ENCODE measurements at regions not wholly inside any gene's neighbourhood (a gene's known extent, or its start where the extent isn't known, plus 50 kb on each side); places are given as distances from the start of the nearest gene placed in this dataset.
A peak's percentile ranks its signal among the peaks of the same experiment; 100 is the strongest.

DNA sequence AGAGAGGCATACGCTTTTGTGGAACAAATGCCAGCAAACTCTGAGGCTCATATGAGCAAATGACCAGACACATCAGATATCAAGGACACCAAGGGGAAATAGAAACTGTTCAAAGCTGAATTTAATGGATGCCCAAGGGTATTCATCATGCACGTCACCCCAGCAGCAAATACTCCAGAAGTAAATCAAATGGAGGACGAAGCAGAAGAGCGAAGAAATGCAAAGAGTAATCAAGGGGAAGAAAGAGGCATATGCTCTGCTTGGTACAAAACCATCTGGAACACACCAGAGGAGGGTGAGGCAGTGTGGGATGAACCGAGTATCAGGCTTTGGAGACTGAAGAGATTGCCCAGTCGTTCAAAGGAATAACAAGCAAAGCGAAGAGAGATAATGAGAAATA lies 232.6 kb upstream of the EGLN3 start:
- ChIA-PET POLR2A (no interaction called here), CTCF (no interaction called here)
- no peak overlapping the region for H3K27ac ChIP-seq (ENCODE audit: insufficient read depth in 1 of 2, low read depth in 1 of 2, low read length in 2 of 2, poor library complexity in 1 of 2, severe bottlenecking in 2 of 2)
- DNase-seq = no peak
- 96% methylated on average over 7 of the region's 7 CpGs for whole genome bisulfite sequencing (ENCODE audit: insufficient coverage)
- peaks cover 0 to 14% (median 0%) of the 10 kb centered on the region in 5 experiments for H3K27me3 ChIP-seq (replicated peaks in 2 of 5; ENCODE audit: control insufficient read depth in 4 of 5, insufficient read depth in 5 of 5, low read length in 4 of 5)
- H3K9me3 ChIP-seq (ENCODE audit: control extremely low read depth in 1 of 5, control insufficient read depth in 4 of 5, insufficient read depth in 2 of 5, low read depth in 1 of 5, low read length in 4 of 5) = no peaks in the 10 kb centered on the region
- H3K4me1 ChIP-seq (ENCODE audit: control extremely low read depth in 1 of 4, control insufficient read depth in 4 of 4, insufficient read depth in 4 of 4, low read length in 3 of 4) = peaks cover 6 to 23% (median 11%) of the 10 kb centered on the region in 4 experiments
- H3K4me3 ChIP-seq (ENCODE audit: control insufficient read depth in 1 of 7, extremely low read depth in 1 of 7, insufficient read depth in 4 of 7, low read depth in 2 of 7, low read length in 6 of 7) = no peak overlapping the region
- no peaks in the 10 kb centered on the region for H3K36me3 ChIP-seq (ENCODE audit: control insufficient read depth in 4 of 4, insufficient read depth in 4 of 4, low read length in 3 of 4)

GRCh38 chr14:34181338-34181737 lies 230.5 kb upstream of the EGLN3 start:
- Histone ChIP-seq H3K27me3 (replicated peaks in 2 of 5; ENCODE audit: control insufficient read depth in 4 of 5, insufficient read depth in 5 of 5, low read length in 4 of 5) (peaks cover 0 to 10% (median 0%) of the 10 kb centered on the region in 5 experiments), H3K36me3 (ENCODE audit: control insufficient read depth in 4 of 4, insufficient read depth in 4 of 4, low read length in 3 of 4) (no peaks in the 10 kb centered on the region), H3K9me3 (ENCODE audit: control extremely low read depth in 1 of 5, control insufficient read depth in 4 of 5, insufficient read depth in 2 of 5, low read depth in 1 of 5, low read length in 4 of 5) (no peaks in the 10 kb centered on the region), H3K4me1 (ENCODE audit: control extremely low read depth in 1 of 4, control insufficient read depth in 4 of 4, insufficient read depth in 4 of 4, low read length in 3 of 4) (peaks cover 9 to 23% (median 14%) of the 10 kb centered on the region in 4 experiments), H3K27ac (ENCODE audit: insufficient read depth in 1 of 2, low read depth in 1 of 2, low read length in 2 of 2, poor library complexity in 1 of 2, severe bottlenecking in 2 of 2) (no peak overlapping the region), H3K4me3 (ENCODE audit: control insufficient read depth in 1 of 7, extremely low read depth in 1 of 7, insufficient read depth in 4 of 7, low read depth in 2 of 7, low read length in 6 of 7) (no peak overlapping the region)
- DNase-seq = no peak
- ChIA-PET POLR2A (no interaction called here), CTCF (interaction anchor here (1.6 to 1.7 kb wide), 2 partner anchors 9 to 16 kb away, joined by 3 to 5 read pairs; no protein-coding TSS in a partner anchor)
- 84% methylated on average over 2 of the region's 2 CpGs for WGBS (ENCODE audit: insufficient coverage)

- ChIA-PET POLR2A (no interaction called here), CTCF (interaction anchor here (1.0 to 1.7 kb wide), 4 partner anchors 10 to 19 kb away, joined by 3 to 5 read pairs (median 3); no protein-coding TSS in a partner anchor)
- no peaks in the 10 kb centered on the region for H3K36me3 ChIP-seq (ENCODE audit: control insufficient read depth in 4 of 4, insufficient read depth in 4 of 4, low read length in 3 of 4)
- peak in 1 of 3 donors; percentile 8 for DNase-seq
- WGBS (ENCODE audit: insufficient coverage) = 67% methylated on average over 1 of the region's 2 CpGs
- H3K9me3 ChIP-seq (ENCODE audit: control extremely low read depth in 1 of 5, control insufficient read depth in 4 of 5, insufficient read depth in 2 of 5, low read depth in 1 of 5, low read length in 4 of 5) = no peaks in the 10 kb centered on the region
- H3K4me3 ChIP-seq (ENCODE audit: control insufficient read depth in 1 of 7, extremely low read depth in 1 of 7, insufficient read depth in 4 of 7, low read depth in 2 of 7, low read length in 6 of 7) = no peak overlapping the region
- H3K27me3 ChIP-seq (replicated peaks in 2 of 5; ENCODE audit: control insufficient read depth in 4 of 5, insufficient read depth in 5 of 5, low read length in 4 of 5) = peaks cover 0 to 10% (median 0%) of the 10 kb centered on the region in 5 experiments
- H3K27ac ChIP-seq (ENCODE audit: insufficient read depth in 1 of 2, low read depth in 1 of 2, low read length in 2 of 2, poor library complexity in 1 of 2, severe bottlenecking in 2 of 2) = no peak overlapping the region
- H3K4me1 ChIP-seq (ENCODE audit: control extremely low read depth in 1 of 4, control insufficient read depth in 4 of 4, insufficient read depth in 4 of 4, low read length in 3 of 4) = peaks cover 9 to 25% (median 14%) of the 10 kb centered on the region in 4 experiments
These were observed 230.0 kb upstream of the EGLN3 start for GRCh38 chr14:34180869-34181268.

DNA sequence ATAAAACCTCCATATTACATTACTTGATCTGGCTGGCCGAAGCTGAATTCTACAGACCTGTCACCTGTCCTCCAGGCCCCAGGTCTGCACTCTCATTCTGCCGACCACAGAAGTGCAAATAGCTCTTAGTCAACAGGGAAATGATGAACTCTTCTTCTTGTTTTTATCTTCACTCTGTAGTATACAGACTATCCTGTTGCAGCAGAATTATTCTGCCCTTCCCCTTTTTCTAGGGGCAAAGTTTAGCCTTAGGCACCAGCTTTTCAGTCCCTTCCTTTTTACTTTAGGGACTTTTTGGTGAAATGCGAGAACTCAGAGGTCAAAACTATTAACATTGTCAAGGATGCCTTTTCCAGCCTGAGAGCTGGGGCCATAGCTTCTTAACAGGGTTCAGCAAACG lies 229.6 kb upstream of the EGLN3 start:
- whole genome bisulfite sequencing (ENCODE audit: insufficient coverage) = 81% methylated on average over 3 of the region's 4 CpGs
- ChIA-PET CTCF (interaction anchor here (1.0 to 1.4 kb wide), 2 partner anchors 14 to 18 kb away, joined by 3 read pairs; no protein-coding TSS in a partner anchor), POLR2A (no interaction called here)

GRCh38 chr14:34179727-34180126 lies 228.9 kb upstream of the EGLN3 start:
- Histone ChIP-seq H3K4me3 (ENCODE audit: control insufficient read depth in 1 of 7, extremely low read depth in 1 of 7, insufficient read depth in 4 of 7, low read depth in 2 of 7, low read length in 6 of 7) (no peak overlapping the region), H3K9me3 (ENCODE audit: control extremely low read depth in 1 of 5, control insufficient read depth in 4 of 5, insufficient read depth in 2 of 5, low read depth in 1 of 5, low read length in 4 of 5) (no peaks in the 10 kb centered on the region), H3K36me3 (ENCODE audit: control insufficient read depth in 4 of 4, insufficient read depth in 4 of 4, low read length in 3 of 4) (no peaks in the 10 kb centered on the region), H3K27ac (ENCODE audit: insufficient read depth in 1 of 2, low read depth in 1 of 2, low read length in 2 of 2, poor library complexity in 1 of 2, severe bottlenecking in 2 of 2) (no peak overlapping the region), H3K27me3 (replicated peaks in 2 of 5; ENCODE audit: control insufficient read depth in 4 of 5, insufficient read depth in 5 of 5, low read length in 4 of 5) (peaks cover 0 to 10% (median 0%) of the 10 kb centered on the region in 5 experiments), H3K4me1 (ENCODE audit: control extremely low read depth in 1 of 4, control insufficient read depth in 4 of 4, insufficient read depth in 4 of 4, low read length in 3 of 4) (peaks cover 9 to 30% (median 16%) of the 10 kb centered on the region in 4 experiments)
- no peak for DNase-seq
- WGBS (ENCODE audit: insufficient coverage) = 100% methylated on average over 1 of the region's 1 CpG
- CTCF ChIA-PET = interaction anchor here (1.4 kb wide), 1 partner anchor 13 kb away, joined by 3 read pairs; no protein-coding TSS in a partner anchor
- POLR2A ChIA-PET = no interaction called here

More for the DNA sequence above, 229.6 kb upstream of the EGLN3 start:
- H3K36me3 ChIP-seq (ENCODE audit: control insufficient read depth in 4 of 4, insufficient read depth in 4 of 4, low read length in 3 of 4) = no peaks in the 10 kb centered on the region
- H3K27me3 ChIP-seq (replicated peaks in 2 of 5; ENCODE audit: control insufficient read depth in 4 of 5, insufficient read depth in 5 of 5, low read length in 4 of 5) = peaks cover 0 to 10% (median 0%) of the 10 kb centered on the region in 5 experiments
- peaks cover 9 to 30% (median 15%) of the 10 kb centered on the region in 4 experiments for H3K4me1 ChIP-seq (ENCODE audit: control extremely low read depth in 1 of 4, control insufficient read depth in 4 of 4, insufficient read depth in 4 of 4, low read length in 3 of 4)
- H3K27ac ChIP-seq (ENCODE audit: insufficient read depth in 1 of 2, low read depth in 1 of 2, low read length in 2 of 2, poor library complexity in 1 of 2, severe bottlenecking in 2 of 2) = no peak overlapping the region
- H3K9me3 ChIP-seq (ENCODE audit: control extremely low read depth in 1 of 5, control insufficient read depth in 4 of 5, insufficient read depth in 2 of 5, low read depth in 1 of 5, low read length in 4 of 5) = no peaks in the 10 kb centered on the region
- no peak overlapping the region for H3K4me3 ChIP-seq (ENCODE audit: control insufficient read depth in 1 of 7, extremely low read depth in 1 of 7, insufficient read depth in 4 of 7, low read depth in 2 of 7, low read length in 6 of 7)
- DNase-seq = peak in 2 of 3 donors; percentile 40 to 48

DNA sequence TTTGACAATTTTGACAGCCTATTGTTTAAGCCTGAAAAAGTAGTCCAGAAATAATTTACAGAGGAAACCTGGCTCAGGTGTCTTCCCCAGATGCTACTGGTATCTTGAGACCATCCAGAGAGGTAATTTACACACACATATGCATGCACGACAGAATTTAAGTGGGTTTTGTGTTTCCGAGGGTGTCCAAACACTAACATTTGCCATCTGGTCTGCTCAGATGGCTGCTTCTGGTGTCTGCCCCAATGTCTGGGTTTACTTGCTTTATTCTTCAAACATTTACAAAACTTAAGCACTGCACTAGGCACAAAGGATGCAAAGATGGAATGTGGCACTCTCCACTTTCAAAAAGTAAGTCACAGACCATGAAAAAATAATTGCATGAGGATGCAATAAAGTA lies 226.6 kb upstream of the EGLN3 start:
- WGBS (ENCODE audit: insufficient coverage) = 38% methylated on average over 2 of the region's 2 CpGs
- POLR2A ChIA-PET = no interaction called here

DNA sequence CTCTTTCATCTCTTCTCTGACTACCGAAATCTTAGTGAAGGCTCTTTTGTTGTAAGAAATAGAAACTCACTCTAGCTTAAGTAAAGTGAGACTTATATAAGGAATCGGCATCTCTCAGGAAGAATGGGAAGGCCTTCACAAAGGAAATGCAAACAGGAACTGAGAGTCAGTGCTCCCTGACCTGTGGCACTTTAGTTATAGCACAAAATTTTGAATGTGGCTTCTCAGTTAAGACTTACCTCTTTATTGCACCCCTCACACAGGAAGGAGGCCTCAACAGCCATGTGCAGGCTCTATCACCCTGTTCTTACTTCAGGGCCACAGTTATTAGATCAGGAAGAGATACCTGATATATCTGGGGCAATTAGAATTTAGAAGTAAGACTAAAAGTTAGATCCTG lies 224.7 kb upstream of the EGLN3 start:
- no peak for DNase-seq
- 57% methylated on average over 1 of the region's 2 CpGs for whole genome bisulfite sequencing (ENCODE audit: insufficient coverage)
- peaks cover under 1 to 19% (median 12%) of the 10 kb centered on the region in 4 experiments for H3K4me1 ChIP-seq (ENCODE audit: control extremely low read depth in 1 of 4, control insufficient read depth in 4 of 4, insufficient read depth in 4 of 4, low read length in 3 of 4)
- H3K4me3 ChIP-seq (ENCODE audit: control insufficient read depth in 1 of 7, extremely low read depth in 1 of 7, insufficient read depth in 4 of 7, low read depth in 2 of 7, low read length in 6 of 7) = no peak overlapping the region
- POLR2A ChIA-PET = no interaction called here
- CTCF ChIA-PET = no interaction called here
- no peak overlapping the region for H3K27ac ChIP-seq (ENCODE audit: insufficient read depth in 1 of 2, low read depth in 1 of 2, low read length in 2 of 2, poor library complexity in 1 of 2, severe bottlenecking in 2 of 2)
- H3K27me3 ChIP-seq (replicated peaks in 2 of 5; ENCODE audit: control insufficient read depth in 4 of 5, insufficient read depth in 5 of 5, low read length in 4 of 5) = peaks cover 0 to 7% (median 0%) of the 10 kb centered on the region in 5 experiments
- no peaks in the 10 kb centered on the region for H3K9me3 ChIP-seq (ENCODE audit: control extremely low read depth in 1 of 5, control insufficient read depth in 4 of 5, insufficient read depth in 2 of 5, low read depth in 1 of 5, low read length in 4 of 5)
- H3K36me3 ChIP-seq (ENCODE audit: control insufficient read depth in 4 of 4, insufficient read depth in 4 of 4, low read length in 3 of 4) = no peaks in the 10 kb centered on the region

More for the DNA sequence above, 226.6 kb upstream of the EGLN3 start:
- DNase-seq = peak in 1 of 3 donors; percentile 24
- no peak overlapping the region for H3K27ac ChIP-seq (ENCODE audit: insufficient read depth in 1 of 2, low read depth in 1 of 2, low read length in 2 of 2, poor library complexity in 1 of 2, severe bottlenecking in 2 of 2)
- H3K9me3 ChIP-seq (ENCODE audit: control extremely low read depth in 1 of 5, control insufficient read depth in 4 of 5, insufficient read depth in 2 of 5, low read depth in 1 of 5, low read length in 4 of 5) = no peaks in the 10 kb centered on the region
- peaks cover 9 to 30% (median 16%) of the 10 kb centered on the region in 4 experiments for H3K4me1 ChIP-seq (ENCODE audit: control extremely low read depth in 1 of 4, control insufficient read depth in 4 of 4, insufficient read depth in 4 of 4, low read length in 3 of 4)
- H3K36me3 ChIP-seq (ENCODE audit: control insufficient read depth in 4 of 4, insufficient read depth in 4 of 4, low read length in 3 of 4) = no peaks in the 10 kb centered on the region
- H3K27me3 ChIP-seq (replicated peaks in 2 of 5; ENCODE audit: control insufficient read depth in 4 of 5, insufficient read depth in 5 of 5, low read length in 4 of 5) = peaks cover 0 to 6% (median 0%) of the 10 kb centered on the region in 5 experiments
- CTCF ChIA-PET = no interaction called here
- H3K4me3 ChIP-seq (ENCODE audit: control insufficient read depth in 1 of 7, extremely low read depth in 1 of 7, insufficient read depth in 4 of 7, low read depth in 2 of 7, low read length in 6 of 7) = no peak overlapping the region

All from common myeloid progenitor, CD34-positive (primary cell).